ENCODE measurements at regions not wholly inside any gene's neighbourhood (a gene's known extent, or its start where the extent isn't known, plus 50 kb on each side); places are given as distances from the start of the nearest gene placed in this dataset.

DNA sequence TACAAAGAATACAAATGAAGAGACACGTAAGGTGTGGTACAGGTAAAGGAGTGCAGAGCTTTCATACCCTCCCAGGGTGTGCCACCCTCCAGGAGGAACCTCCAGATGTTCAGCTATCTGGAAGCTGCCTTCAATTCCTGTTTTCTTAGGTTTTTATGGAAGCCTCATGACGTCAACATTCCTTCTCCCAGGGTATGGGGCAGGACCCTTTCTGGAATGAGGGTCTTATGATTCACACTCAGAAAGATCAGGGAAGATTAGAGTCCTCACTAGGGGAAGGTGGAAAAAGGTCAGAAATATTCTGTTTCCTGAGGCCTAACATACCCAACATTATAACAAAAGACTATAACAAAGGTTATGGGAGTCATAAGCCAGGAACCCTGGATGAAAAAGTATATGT, 99.8 kb upstream of the PLCL2 start:
- no peak for DNase-seq (ENCODE audit: low read depth)
- TF ChIP-seq, protein P1, sequence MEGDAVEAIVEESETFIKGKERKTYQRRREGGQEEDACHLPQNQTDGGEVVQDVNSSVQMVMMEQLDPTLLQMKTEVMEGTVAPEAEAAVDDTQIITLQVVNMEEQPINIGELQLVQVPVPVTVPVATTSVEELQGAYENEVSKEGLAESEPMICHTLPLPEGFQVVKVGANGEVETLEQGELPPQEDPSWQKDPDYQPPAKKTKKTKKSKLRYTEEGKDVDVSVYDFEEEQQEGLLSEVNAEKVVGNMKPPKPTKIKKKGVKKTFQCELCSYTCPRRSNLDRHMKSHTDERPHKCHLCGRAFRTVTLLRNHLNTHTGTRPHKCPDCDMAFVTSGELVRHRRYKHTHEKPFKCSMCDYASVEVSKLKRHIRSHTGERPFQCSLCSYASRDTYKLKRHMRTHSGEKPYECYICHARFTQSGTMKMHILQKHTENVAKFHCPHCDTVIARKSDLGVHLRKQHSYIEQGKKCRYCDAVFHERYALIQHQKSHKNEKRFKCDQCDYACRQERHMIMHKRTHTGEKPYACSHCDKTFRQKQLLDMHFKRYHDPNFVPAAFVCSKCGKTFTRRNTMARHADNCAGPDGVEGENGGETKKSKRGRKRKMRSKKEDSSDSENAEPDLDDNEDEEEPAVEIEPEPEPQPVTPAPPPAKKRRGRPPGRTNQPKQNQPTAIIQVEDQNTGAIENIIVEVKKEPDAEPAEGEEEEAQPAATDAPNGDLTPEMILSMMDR (conservative IDR thresholded peaks at IDR 0.05; ENCODE audit: low read depth, low read length) = no peak
- H3K4me3 ChIP-seq (ENCODE audit: low read depth, low read length) = no peak overlapping the region

DNA sequence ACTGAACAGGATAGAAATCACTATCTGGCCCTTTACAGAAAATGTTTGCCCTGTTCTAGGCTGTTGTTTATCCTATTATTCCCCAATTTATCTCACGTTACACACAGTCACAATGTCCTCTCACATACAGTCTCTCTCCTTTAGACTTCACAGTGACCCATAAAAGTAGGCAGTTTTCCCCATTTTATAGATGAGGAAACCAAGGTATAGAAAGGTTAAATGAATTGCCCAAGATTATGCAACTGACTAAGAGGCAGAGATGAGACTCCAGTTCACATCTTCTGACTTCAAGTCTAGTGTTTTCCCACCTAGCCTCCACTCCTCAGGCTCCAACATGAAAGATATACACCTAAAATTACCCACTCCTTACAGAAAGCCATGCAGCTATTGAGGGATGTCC, 99.3 kb upstream of the PLCL2 start:
- H3K4me3 ChIP-seq (ENCODE audit: low read depth, low read length) = no peak overlapping the region
- no peak for DNase-seq (ENCODE audit: low read depth)
- TF ChIP-seq, protein P1 (conservative IDR thresholded peaks at IDR 0.05; ENCODE audit: low read depth, low read length) = no peak

DNA sequence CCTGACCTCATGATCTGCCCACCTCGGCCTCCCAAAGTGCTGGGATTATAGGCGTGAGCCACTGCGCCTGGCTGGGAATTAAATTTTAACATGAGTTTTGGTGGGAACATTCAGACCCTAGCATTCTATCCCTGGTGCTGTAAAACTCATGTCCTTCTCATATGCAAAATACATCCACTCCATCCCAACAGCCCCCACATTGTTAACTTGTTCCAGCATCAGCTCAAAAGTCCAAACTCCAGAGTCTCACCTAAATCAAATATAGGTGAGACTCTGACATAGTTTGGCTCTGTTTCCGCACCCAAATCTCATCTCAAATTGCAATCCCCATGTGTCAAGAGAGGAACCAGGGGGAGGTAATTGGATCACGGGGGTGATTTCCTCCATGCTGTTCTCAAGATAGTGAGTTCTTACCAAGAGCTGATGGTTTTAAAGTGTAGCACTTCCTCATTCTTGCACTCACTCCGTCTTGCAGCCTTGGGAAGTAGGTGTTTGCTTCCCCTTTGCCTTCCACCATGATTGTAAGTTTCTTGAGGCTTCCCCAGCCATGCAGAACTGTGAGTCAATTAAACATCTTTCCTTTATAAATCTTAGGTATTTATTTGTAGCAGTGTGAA, 96.2 kb upstream of the PLCL2 start:
- no peak for DNase-seq (ENCODE audit: low read depth)
- H3K4me3 ChIP-seq (ENCODE audit: low read depth, low read length) = no peak overlapping the region
- TF ChIP-seq, protein P1 (conservative IDR thresholded peaks at IDR 0.05; ENCODE audit: low read depth, low read length) = no peak

DNA sequence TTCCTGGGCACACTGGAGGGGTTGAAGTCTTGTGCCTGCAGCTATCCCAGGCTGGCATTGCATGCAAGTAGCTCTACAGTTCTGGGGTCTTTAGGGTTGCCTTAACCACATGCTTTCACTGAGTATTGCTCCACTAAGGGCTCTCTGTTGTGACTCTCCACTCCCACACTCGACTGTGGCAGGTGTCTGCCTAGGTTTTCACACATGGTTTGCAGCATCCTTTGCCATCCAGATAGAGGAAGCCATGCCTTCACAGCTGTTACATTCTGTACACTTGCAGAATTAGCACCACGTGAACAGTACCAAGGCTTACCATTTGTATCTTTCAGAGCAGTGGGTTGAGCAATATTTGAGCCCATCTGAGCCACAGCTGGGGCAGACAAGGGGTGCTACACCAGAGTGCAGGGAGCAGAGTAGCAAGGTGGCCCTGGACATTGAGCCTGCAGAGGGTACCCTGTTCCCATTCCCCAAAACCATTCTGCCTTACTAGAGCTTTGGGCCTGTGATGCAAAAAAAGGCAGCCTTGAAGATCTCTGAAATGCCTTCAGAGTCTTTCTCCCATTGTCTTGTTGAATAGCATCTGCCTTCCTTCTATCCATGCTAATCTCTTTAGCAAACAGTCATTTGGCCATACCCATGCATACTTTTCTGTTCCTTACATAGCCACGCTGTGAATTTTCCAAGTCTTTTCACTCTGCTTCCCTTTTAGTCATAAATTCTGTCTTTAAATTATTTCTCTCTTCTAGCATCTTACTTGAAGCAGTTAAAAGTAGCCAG, 95.2 kb upstream of the PLCL2 start:
- TF ChIP-seq, protein P1 (conservative IDR thresholded peaks at IDR 0.05; ENCODE audit: low read depth, low read length) = no peak
- DNase-seq (ENCODE audit: low read depth) = no peak
- H3K4me3 ChIP-seq (ENCODE audit: low read depth, low read length) = no peak overlapping the region

DNA sequence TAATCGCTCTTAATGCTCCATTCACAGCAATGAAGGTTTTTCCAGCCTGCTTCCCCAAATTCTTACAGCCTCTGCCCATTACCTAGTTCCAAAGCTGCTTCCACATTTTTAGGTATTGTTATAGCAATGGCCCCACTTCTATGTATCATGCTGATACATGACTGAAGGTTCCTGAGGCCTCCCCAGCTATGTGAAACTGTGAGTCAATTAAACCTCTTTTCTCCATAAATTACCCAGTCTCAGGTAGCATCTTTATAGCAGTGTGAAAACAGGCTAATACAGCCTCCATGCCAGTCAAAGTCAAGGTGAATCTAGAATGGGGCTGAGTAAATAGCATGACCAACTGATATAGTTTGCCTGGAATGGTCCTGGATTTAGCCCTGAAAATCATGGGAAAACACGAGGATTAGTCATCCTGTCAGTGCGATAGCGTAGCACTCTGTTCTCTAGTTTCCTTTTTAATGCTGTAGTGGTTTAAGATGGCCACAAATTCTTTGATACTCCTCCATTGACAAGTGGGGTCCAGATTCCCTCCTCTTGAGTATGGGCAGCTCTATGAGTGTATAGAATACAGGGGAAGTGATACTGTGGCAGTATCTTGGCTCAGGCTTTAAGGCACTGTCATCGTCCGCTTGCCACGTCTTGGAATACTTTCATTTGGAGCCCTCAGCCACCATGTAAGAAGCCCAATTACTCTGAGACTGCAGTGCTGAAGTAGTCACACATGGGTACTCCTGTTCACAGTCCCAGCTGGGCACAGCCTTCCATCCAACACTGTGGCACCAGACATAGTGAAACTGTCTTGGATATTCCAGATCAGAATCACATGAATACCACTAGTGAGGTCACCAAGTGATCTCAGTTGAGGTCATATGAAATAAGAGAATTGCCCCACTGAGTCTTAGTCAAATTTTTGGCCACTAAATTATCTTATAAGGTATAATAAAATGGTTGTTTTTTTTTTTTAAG, 94.0 kb upstream of the PLCL2 start:
- no peak for DNase-seq (ENCODE audit: low read depth)

DNA sequence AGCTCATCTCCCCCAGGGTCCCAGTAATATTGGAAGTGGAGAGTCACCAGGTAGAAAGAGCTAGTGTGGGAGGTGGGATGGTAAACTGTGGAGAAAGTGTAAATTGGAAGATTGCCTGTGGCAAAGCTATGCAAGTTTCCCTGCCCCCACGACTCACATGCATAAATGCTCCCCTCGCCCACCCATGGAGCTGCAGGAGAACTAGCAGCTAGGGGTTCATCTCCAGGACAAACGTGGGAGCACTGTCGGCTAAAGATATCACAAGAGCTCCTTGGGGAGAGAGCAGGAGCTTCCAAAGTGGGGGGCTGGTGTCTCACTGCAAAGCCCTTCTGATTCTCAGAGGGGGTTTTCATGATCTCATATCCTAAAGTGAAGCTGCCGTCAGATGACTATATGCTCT, 91.4 kb upstream of the PLCL2 start:
- no peak for DNase-seq (ENCODE audit: low read depth)
- TF ChIP-seq, protein P1 (conservative IDR thresholded peaks at IDR 0.05; ENCODE audit: low read depth, low read length) = no peak
- no peak overlapping the region for H3K4me3 ChIP-seq (ENCODE audit: low read depth, low read length)

More for the DNA sequence above, 94.0 kb upstream of the PLCL2 start:
- TF ChIP-seq, protein P1 (conservative IDR thresholded peaks at IDR 0.05; ENCODE audit: low read depth, low read length) = no peak
- H3K4me3 ChIP-seq (ENCODE audit: low read depth, low read length) = no peak overlapping the region
